HG02870 (cell line): ENCODE measurements at regions not wholly inside any gene's neighbourhood (a gene's known extent, or its start where the extent isn't known, plus 50 kb on each side); places are given as distances from the start of the nearest gene placed in this dataset.
"Not testable (repeated sequence)": the region's sequence is repeated elsewhere in the genome, so short reads cannot be mapped to it uniquely, and the experiment has no call there.

Experiments
- ATAC-seq: cut with Tn5 transposase; IDR thresholded peaks from one replicate; pipeline ENCODE4 v1.9.1; 2021; ENCODE audit warnings: mild to moderate bottlenecking, moderate library complexity; ENCODE audit not compliant: unreplicated experiment

GRCh38 chr11:122604621-122605020 is 50.9 kb upstream of the UBASH3B start:
- ATAC-seq = no peak

- ATAC-seq = no peak
These were observed 54.1 kb upstream of the UBASH3B start for GRCh38 chr11:122601141-122602125.

GRCh38 chr11:122600290-122600689 is 55.2 kb upstream of the UBASH3B start:
- no peak for ATAC-seq

GRCh38 chr11:122599434-122599833 is 56.1 kb upstream of the UBASH3B start:
- no peak for ATAC-seq

GRCh38 chr11:122598971-122599370 is 56.6 kb upstream of the UBASH3B start:
- ATAC-seq = no peak

GRCh38 chr11:122597511-122597910 is 58.0 kb upstream of the UBASH3B start:
- no peak for ATAC-seq

GRCh38 chr11:122594986-122595645 is 60.4 kb upstream of the UBASH3B start:
- no peak for ATAC-seq

- ATAC-seq = peak; percentile 58
These were observed 61.8 kb upstream of the UBASH3B start for GRCh38 chr11:122593473-122594420.

- no peak for ATAC-seq
These were observed 62.9 kb upstream of the UBASH3B start for GRCh38 chr11:122592641-122593040.

- no peak for ATAC-seq
These were observed 70.9 kb upstream of the UBASH3B start for GRCh38 chr11:122584670-122585069.

GRCh38 chr11:122580071-122580470 is 75.5 kb upstream of the UBASH3B start:
- ATAC-seq = not testable (repeated sequence)

- ATAC-seq = no peak
These were observed 77.2 kb upstream of the UBASH3B start for GRCh38 chr11:122578171-122578825.

GRCh38 chr11:122572592-122572991 is 82.9 kb upstream of the UBASH3B start:
- no peak for ATAC-seq

- ATAC-seq = no peak
These were observed 91.8 kb upstream of the UBASH3B start for GRCh38 chr11:122563761-122564160.

GRCh38 chr11:122559734-122560382 is 95.7 kb upstream of the UBASH3B start:
- no peak for ATAC-seq

- ATAC-seq = not testable (repeated sequence)
These were observed 96.3 kb upstream of the UBASH3B start for GRCh38 chr11:122559218-122559617.

- not testable (repeated sequence) for ATAC-seq
These were observed 98.4 kb upstream of the UBASH3B start for GRCh38 chr11:122557163-122557562.

GRCh38 chr11:122556605-122557004 is 98.9 kb upstream of the UBASH3B start:
- ATAC-seq = no peak

GRCh38 chr11:122538060-122538459 is 117.5 kb upstream of the UBASH3B start:
- ATAC-seq = no peak

- ATAC-seq = no peak
These were observed 130.6 kb upstream of the UBASH3B start for GRCh38 chr11:122524898-122525297.
